RWPE2 (cell line): ENCODE measurements at regions not wholly inside any gene's neighbourhood (a gene's known extent, or its start where the extent isn't known, plus 50 kb on each side); places are given as distances from the start of the nearest gene placed in this dataset.

Experiments used
- ATAC-seq: fragments of 200-7000 bp; cut with Tn5 transposase; 3 replicates; pipeline ENCODE4 v1.9.1; 2021; ENCODE audit warnings: low read depth
- DNase-seq: peaks from one replicate; pipeline ENCODE4 v3.0.0-alpha.2; 2020; ENCODE audit warnings: low spot score
- H3K27ac ChIP-seq: fragments of 450-650 bp; 2 replicates; pipeline ENCODE4 v1.5.1; 2017; ENCODE audit warnings: mild to moderate bottlenecking; ENCODE audit not compliant: poor library complexity, severe bottlenecking
- H3K27me3 ChIP-seq: fragments of 250-450 bp; sonication (Bioruptor Pico); 2 replicates; pipeline ENCODE4 v1.5.1; 2021; ENCODE audit warnings: mild to moderate bottlenecking, moderate library complexity; ENCODE audit not compliant: insufficient read depth, poor library complexity, severe bottlenecking
- H3K36me3 ChIP-seq: fragments of 250-450 bp; sonication (Bioruptor Pico); 2 replicates; pipeline ENCODE4 v1.5.1; 2020; ENCODE audit warnings: low read depth, mild to moderate bottlenecking, moderate library complexity
- H3K4me1 ChIP-seq: fragments of 250-450 bp; sonication (Bioruptor Pico); 2 replicates; pipeline ENCODE4 v1.5.1; 2021; ENCODE audit warnings: mild to moderate bottlenecking, moderate library complexity; ENCODE audit not compliant: insufficient read depth, poor library complexity, severe bottlenecking
- H3K4me3 ChIP-seq: fragments of 250-450 bp; sonication (Bioruptor Pico); 2 replicates; pipeline ENCODE4 v1.5.1; 2021; ENCODE audit warnings: mild to moderate bottlenecking, moderate library complexity; ENCODE audit not compliant: severe bottlenecking
- H3K9me3 ChIP-seq: fragments of 250-450 bp; sonication (Bioruptor Pico); 2 replicates; pipeline ENCODE4 v1.5.1; 2021; ENCODE audit warnings: mild to moderate bottlenecking, moderate library complexity; ENCODE audit not compliant: severe bottlenecking
- TF ChIP-seq, protein P1 (sequence below): fragments of 450-650 bp; IDR thresholded peaks from one replicate; pipeline ENCODE4 v1.5.1; 2017; ENCODE audit warnings: mild to moderate bottlenecking, moderate library complexity; ENCODE audit not compliant: poor library complexity, severe bottlenecking

GRCh38 chr20:39110819-39111136 lies 148.6 kb downstream of the DHX35 start:
- no peak overlapping the region for H3K4me3 ChIP-seq
- DNase-seq, result no peak
- peaks cover 3% of the 10 kb centered on the region for H3K9me3 ChIP-seq
- ATAC-seq, result 0 out of 3 replicates have a peak, but pooled peaks have one; percentile 1
- peaks cover 11% of the 10 kb centered on the region for H3K27me3 ChIP-seq
- H3K36me3 ChIP-seq, result no peaks in the 10 kb centered on the region
- peaks cover 4% of the 10 kb centered on the region for H3K4me1 ChIP-seq
- TF ChIP-seq, protein P1, sequence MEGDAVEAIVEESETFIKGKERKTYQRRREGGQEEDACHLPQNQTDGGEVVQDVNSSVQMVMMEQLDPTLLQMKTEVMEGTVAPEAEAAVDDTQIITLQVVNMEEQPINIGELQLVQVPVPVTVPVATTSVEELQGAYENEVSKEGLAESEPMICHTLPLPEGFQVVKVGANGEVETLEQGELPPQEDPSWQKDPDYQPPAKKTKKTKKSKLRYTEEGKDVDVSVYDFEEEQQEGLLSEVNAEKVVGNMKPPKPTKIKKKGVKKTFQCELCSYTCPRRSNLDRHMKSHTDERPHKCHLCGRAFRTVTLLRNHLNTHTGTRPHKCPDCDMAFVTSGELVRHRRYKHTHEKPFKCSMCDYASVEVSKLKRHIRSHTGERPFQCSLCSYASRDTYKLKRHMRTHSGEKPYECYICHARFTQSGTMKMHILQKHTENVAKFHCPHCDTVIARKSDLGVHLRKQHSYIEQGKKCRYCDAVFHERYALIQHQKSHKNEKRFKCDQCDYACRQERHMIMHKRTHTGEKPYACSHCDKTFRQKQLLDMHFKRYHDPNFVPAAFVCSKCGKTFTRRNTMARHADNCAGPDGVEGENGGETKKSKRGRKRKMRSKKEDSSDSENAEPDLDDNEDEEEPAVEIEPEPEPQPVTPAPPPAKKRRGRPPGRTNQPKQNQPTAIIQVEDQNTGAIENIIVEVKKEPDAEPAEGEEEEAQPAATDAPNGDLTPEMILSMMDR, result no peak
- H3K27ac ChIP-seq, result no peak overlapping the region

DNA sequence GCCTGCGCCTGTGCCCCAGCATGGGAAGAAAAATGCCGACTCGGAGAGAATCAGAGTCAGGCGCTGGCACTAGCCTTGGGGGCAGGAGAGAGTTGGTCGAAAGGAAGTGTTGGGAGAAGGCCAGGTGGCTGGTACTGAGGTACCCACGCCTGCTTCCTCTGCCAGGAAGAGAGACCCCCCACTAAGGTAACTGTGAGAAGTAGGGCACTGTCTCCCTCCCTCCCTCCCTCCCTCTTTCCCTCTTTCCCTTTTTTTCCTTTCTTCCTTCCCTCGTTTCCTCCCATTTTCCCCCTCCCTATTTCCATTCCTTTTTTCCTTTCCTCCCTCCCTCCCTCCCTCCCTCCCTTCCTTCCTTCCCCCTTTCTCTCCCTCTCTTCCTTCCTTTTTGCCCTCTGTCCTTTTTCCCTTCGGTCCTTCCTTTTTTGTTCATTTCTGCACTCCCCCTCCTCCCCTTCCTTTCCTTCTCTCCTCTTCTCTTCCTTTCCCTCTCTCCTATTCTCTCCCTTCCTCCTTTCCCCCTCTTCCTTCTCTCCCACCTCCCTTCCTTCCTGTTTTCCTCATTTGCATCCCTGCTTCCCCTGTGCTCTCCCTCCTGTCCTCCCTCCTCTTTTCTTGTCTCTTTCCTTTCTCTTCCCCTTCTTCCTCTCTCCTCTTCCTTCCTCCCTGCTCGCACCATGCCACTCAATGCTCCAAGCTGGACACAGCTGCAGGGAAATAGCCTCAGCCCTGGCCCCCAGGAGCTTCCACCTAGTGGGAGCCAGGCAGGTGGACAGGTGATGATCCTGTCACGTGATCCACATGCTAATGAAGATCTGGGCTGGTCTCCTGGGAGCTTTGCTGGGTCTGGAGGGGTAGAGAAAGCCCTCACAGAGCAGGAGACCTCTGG lies 148.0 kb downstream of the DHX35 start:
- Histone ChIP-seq H3K27ac (no peak overlapping the region), H3K9me3 (no peaks in the 10 kb centered on the region), H3K36me3 (no peaks in the 10 kb centered on the region), H3K4me1 (peaks cover 4% of the 10 kb centered on the region), H3K4me3 (no peak overlapping the region), H3K27me3 (peaks cover 11% of the 10 kb centered on the region)
- DNase-seq (no peak), ATAC-seq (peak; percentile 4; the same call in 1 of the 3 replicates)
- TF ChIP-seq, protein P1, result no peak

- Histone ChIP-seq H3K27ac (no peak overlapping the region), H3K9me3 (no peaks in the 10 kb centered on the region), H3K4me3 (no peak overlapping the region), H3K27me3 (peaks cover 11% of the 10 kb centered on the region), H3K36me3 (no peaks in the 10 kb centered on the region), H3K4me1 (peaks cover 4% of the 10 kb centered on the region)
- peak; percentile 59 for ATAC-seq
- TF ChIP-seq, protein P1, result no peak
- no peak for DNase-seq
These were observed 146.6 kb downstream of the DHX35 start for GRCh38 chr20:39108746-39109145.

DNA sequence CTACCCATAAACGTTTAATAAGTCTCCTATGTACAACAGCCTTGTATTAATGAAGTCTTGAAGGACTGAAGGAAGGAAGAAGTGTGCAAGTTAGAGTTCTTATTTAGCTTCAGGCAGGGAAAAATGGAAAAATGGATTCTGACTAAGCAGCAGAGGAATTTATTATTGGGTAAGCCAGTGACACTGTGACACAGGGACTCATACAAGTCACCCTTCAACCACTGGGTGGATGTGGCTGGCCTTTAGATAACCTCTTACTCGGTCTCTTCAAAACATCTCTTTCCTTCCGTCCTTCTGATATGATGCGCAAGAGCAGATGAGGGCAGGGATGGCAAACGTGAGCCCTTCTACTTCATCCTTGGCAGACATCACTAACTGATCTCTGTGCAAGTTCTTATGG lies 145.6 kb downstream of the DHX35 start:
- peaks cover 4% of the 10 kb centered on the region for H3K4me1 ChIP-seq
- H3K4me3 ChIP-seq, result no peak overlapping the region
- TF ChIP-seq, protein P1, result no peak
- DNase-seq, result no peak
- H3K36me3 ChIP-seq, result no peaks in the 10 kb centered on the region
- ATAC-seq, result no peak
- H3K27me3 ChIP-seq, result peaks cover 11% of the 10 kb centered on the region
- no peaks in the 10 kb centered on the region for H3K9me3 ChIP-seq
- H3K27ac ChIP-seq, result no peak overlapping the region

DNA sequence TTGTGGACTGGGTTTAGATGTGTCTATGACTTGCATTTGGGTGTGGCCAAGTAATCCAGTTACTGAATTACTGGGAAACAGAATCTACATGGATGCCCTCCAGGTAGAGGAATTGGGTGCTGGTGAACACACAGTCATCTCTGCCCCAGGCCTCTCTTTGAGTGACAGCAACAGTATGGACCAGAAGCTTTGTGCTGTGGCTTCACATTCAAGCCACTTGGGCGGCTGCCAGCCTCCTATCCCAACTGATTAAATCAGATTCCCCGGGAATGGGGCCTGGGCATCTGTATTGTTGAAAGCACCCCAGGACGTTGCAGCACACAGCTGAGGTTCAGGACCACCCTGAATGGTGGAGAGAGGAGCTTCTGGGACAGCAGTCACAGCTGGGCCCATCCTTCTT lies 144.6 kb downstream of the DHX35 start:
- TF ChIP-seq, protein P1, result no peak
- no peak for ATAC-seq
- Histone ChIP-seq H3K4me1 (peaks cover 4% of the 10 kb centered on the region), H3K27ac (no peak overlapping the region), H3K36me3 (no peaks in the 10 kb centered on the region), H3K9me3 (no peaks in the 10 kb centered on the region), H3K27me3 (peaks cover 11% of the 10 kb centered on the region), H3K4me3 (no peak overlapping the region)
- DNase-seq, result no peak
